ENCODE measurements at regions not wholly inside any gene's neighbourhood (a gene's known extent, or its start where the extent isn't known, plus 50 kb on each side); places are given as distances from the start of the nearest gene placed in this dataset.

- intact Hi-C loops (cut with micrococcal nuclease) = no loop called here
- no peak for ATAC-seq (ENCODE audit: low read depth)
- peaks cover 21% of the 10 kb centered on the region for H3K9me3 Mint-ChIP-seq
- no peaks in the 10 kb centered on the region for H3K27me3 Mint-ChIP-seq
- H3K36me3 Mint-ChIP-seq (ENCODE audit: low read depth) = no peaks in the 10 kb centered on the region
- no peak for TF ChIP-seq CTCF (IDR thresholded peaks at IDR 0.05)
- no peak overlapping the region for H3K4me3 Mint-ChIP-seq
- H3K27ac Mint-ChIP-seq = no peak overlapping the region
- POLR2A ChIA-PET = no interaction called here
- no peaks in the 10 kb centered on the region for H3K4me1 Mint-ChIP-seq
- CTCF ChIA-PET = no interaction called here
- no peak for DNase-seq
Measured at GRCh38 chr19:31840371-31840770, 491.1 kb upstream of the TSHZ3 start.

DNA sequence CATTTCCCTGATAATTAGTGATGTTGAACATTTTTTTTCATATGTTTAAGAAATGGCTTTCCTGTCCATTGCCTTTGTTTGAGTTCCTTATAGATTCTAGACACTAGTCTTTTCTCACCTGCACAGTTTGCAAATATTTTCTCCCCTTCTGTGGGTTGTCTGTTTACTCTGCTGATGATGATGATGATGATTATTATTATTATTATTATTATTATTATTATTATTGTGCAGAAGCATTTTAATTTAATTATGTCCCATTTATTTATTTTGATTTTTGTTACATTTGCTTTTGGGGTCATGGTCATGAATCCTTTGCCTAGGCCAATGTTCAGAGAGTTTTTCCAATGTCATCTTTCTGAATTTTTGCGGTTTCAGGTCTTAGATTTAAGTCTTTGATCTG, 492.5 kb upstream of the TSHZ3 start:
- Mint-ChIP-seq H3K27me3 (no peaks in the 10 kb centered on the region), H3K9me3 (peaks cover 16% of the 10 kb centered on the region), H3K36me3 (ENCODE audit: low read depth) (no peaks in the 10 kb centered on the region), H3K4me3 (no peak overlapping the region), H3K4me1 (no peaks in the 10 kb centered on the region), H3K27ac (no peak overlapping the region)
- ChIA-PET CTCF (no interaction called here), POLR2A (no interaction called here)
- TF ChIP-seq CTCF (IDR thresholded peaks at IDR 0.05) = no peak
- DNase-seq = no peak
- intact Hi-C loops (cut with micrococcal nuclease) = no loop called here
- ATAC-seq (ENCODE audit: low read depth) = no peak

DNA sequence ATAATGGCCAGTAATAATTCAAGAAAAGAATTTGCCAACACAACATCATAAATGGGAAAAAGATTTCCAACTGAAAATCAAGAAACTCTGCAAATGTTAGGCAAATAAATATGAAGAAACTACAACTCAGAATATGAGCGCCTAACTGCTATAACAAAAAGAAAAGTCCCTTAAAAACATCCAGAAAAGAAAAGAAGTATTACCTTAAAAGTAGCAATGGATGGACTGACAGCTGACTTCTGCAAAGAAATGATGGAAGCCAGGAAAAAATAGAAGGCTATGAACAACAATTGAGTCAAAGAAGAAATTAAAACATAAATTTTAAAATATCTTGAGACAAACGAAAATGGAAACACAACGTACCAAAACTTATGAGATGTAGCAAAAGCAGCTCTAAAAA, 482.3 kb upstream of the ZNF507 start:
- CTCF ChIA-PET = no interaction called here
- Mint-ChIP-seq H3K4me3 (no peak overlapping the region), H3K36me3 (ENCODE audit: low read depth) (no peaks in the 10 kb centered on the region), H3K9me3 (peaks cover 28% of the 10 kb centered on the region), H3K27ac (no peak overlapping the region), H3K4me1 (no peaks in the 10 kb centered on the region), H3K27me3 (no peaks in the 10 kb centered on the region)
- intact Hi-C loops (cut with micrococcal nuclease) = no loop called here
- no peak for TF ChIP-seq CTCF (IDR thresholded peaks at IDR 0.05)
- POLR2A ChIA-PET = no interaction called here
- DNase-seq (no peak), ATAC-seq (ENCODE audit: low read depth) (no peak)

DNA sequence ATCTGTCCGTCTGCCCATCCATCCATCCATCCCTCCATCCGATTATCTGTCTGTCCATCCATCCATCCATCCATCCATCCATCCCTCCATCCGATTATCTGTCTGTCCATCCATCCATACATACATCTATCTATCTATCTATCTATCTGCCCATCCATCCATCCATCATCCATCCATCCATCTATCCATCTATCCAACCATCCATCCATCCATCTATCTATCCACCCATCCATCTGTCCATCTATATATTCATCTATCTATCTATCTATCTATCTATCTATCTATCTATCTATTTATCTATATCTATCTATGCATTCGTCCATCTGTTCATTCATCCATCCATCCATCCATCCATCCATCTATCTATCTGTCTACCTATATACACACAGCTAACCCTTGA, 471.1 kb upstream of the ZNF507 start:
- Mint-ChIP-seq H3K27me3 (no peaks in the 10 kb centered on the region), H3K9me3 (peaks cover 7% of the 10 kb centered on the region), H3K36me3 (ENCODE audit: low read depth) (no peaks in the 10 kb centered on the region), H3K4me1 (no peaks in the 10 kb centered on the region), H3K27ac (no peak overlapping the region), H3K4me3 (no peak overlapping the region)
- ATAC-seq (ENCODE audit: low read depth) (no peak), DNase-seq (no peak)
- intact Hi-C loops (cut with micrococcal nuclease) = no loop called here
- TF ChIP-seq CTCF (IDR thresholded peaks at IDR 0.05) = no peak
- ChIA-PET POLR2A (no interaction called here), CTCF (no interaction called here)

GRCh38 chr19:31875591-31875990, 469.8 kb upstream of the ZNF507 start:
- no peak for TF ChIP-seq CTCF (IDR thresholded peaks at IDR 0.05)
- H3K27ac Mint-ChIP-seq = no peak overlapping the region
- no peak overlapping the region for H3K4me3 Mint-ChIP-seq

More at GRCh38 chr19:31875591-31875990, 469.8 kb upstream of the ZNF507 start:
- CTCF ChIA-PET = no interaction called here
- ATAC-seq (ENCODE audit: low read depth) = no peak
- Mint-ChIP-seq H3K4me1 (no peaks in the 10 kb centered on the region), H3K9me3 (peaks cover 3% of the 10 kb centered on the region), H3K36me3 (ENCODE audit: low read depth) (no peaks in the 10 kb centered on the region), H3K27me3 (no peaks in the 10 kb centered on the region)
- no peak for DNase-seq
- intact Hi-C loops (cut with micrococcal nuclease) = no loop called here
- POLR2A ChIA-PET = no interaction called here
